ENCODE measurements at regions not wholly inside any gene's neighbourhood (a gene's known extent, or its start where the extent isn't known, plus 50 kb on each side); places are given as distances from the start of the nearest gene placed in this dataset.
A peak's percentile ranks its signal among the peaks of the same experiment; 100 is the strongest.

- no peak for TF ChIP-seq MXI1 (IDR thresholded peaks at IDR 0.05; ENCODE audit: low read depth, low read length)
- TF ChIP-seq TRIM24 (IDR thresholded peaks at IDR 0.05): no peak
- no peak for TF ChIP-seq ARID4B (CRISPR knock-in tag; IDR thresholded peaks at IDR 0.05)
Measured at GRCh38 chrX:78593701-78594100, 65.4 kb downstream of the RTL3 start (continued).

- 0% methylated on average over 2 of the region's 2 CpGs for WGBS (ENCODE audit: insufficient coverage, low coverage, missing lambda C conversion rate)
- in situ Hi-C loops (cut with MboI): no loop called here
- TF ChIP-seq TAL1 (IDR thresholded peaks at IDR 0.05) (no peak), SRSF9 (IDR thresholded peaks at IDR 0.05; ENCODE audit: borderline replicate concordance, low read depth, low read length) (no peak), MEF2D (tag; conservative IDR thresholded peaks at IDR 0.05; ENCODE audit: low read depth) (no peak), GTF2E2 (tag; IDR thresholded peaks at IDR 0.05) (no peak), BCLAF1 (IDR thresholded peaks at IDR 0.05; ENCODE audit: borderline replicate concordance in 1 of 2, control insufficient read depth in 1 of 2, low read depth in 2 of 2, low read length in 1 of 2) (no peak), RBBP5 (IDR thresholded peaks at IDR 0.05; ENCODE audit: borderline replicate concordance, insufficient read depth, low read length, poor library complexity, severe bottlenecking) (no peak), MAFF (IDR thresholded peaks at IDR 0.05; ENCODE audit: low read length) (peak; percentile 18; the same call in 1 of the 2 replicates), MAZ (CRISPR knock-in tag; conservative IDR thresholded peaks at IDR 0.05 in 1 of 2, IDR thresholded peaks at IDR 0.05 in 1 of 2) (no peak), THRB (CRISPR knock-in tag; conservative IDR thresholded peaks at IDR 0.05) (no peak), ZNF551 (CRISPR knock-in tag; IDR thresholded peaks at IDR 0.05) (no peak)
Measured at GRCh38 chrX:78592030-78592429, 67.1 kb downstream of the RTL3 start.

More at GRCh38 chrX:78592030-78592429, 67.1 kb downstream of the RTL3 start:
- no peaks in the 10 kb centered on the region for H3K79me2 ChIP-seq (ENCODE audit: control insufficient read depth, insufficient read depth, low read length)
- no peaks in the 10 kb centered on the region for H3K27me3 ChIP-seq (ENCODE audit: control insufficient read depth in 2 of 2, insufficient read depth in 2 of 2, low read length in 2 of 2)
- BruUV-seq (replicated peaks): no TSS peak
- H3K36me3 ChIP-seq (ENCODE audit: control insufficient read depth, insufficient read depth, low read length): no peaks in the 10 kb centered on the region
- H3K4me1 ChIP-seq (replicated peaks in 1 of 2; ENCODE audit: control insufficient read depth in 2 of 2, insufficient read depth in 2 of 2, low read length in 2 of 2): no peaks in the 10 kb centered on the region
- no peak overlapping the region for H3K27ac ChIP-seq (ENCODE audit: extremely low read depth, low read depth, low read length)
- POLR2A ChIA-PET: no interaction called here
- H4K20me1 ChIP-seq (replicated peaks; ENCODE audit: control insufficient read depth, insufficient read depth, low read length): no peaks in the 10 kb centered on the region
- intact Hi-C loops (cut with micrococcal nuclease): no loop called here
- no peak overlapping the region for H3K4me3 ChIP-seq
- no peak overlapping the region for H3K9ac ChIP-seq (ENCODE audit: insufficient read depth in 1 of 2, low read depth in 2 of 2, low read length in 2 of 2)
- H3K9me1 ChIP-seq (ENCODE audit: control insufficient read depth, insufficient read depth, low read length): no peaks in the 10 kb centered on the region
- DNase-seq (ENCODE audit: extremely low read depth in 1 of 4, low spot score in 3 of 4) (no peak), FAIRE-seq (no peak), ATAC-seq (no peak)
- no peaks in the 10 kb centered on the region for H3K9me3 ChIP-seq (replicated peaks; ENCODE audit: control insufficient read depth, insufficient read depth, low read depth, low read length)
- H3K4me2 ChIP-seq (ENCODE audit: insufficient read depth, low read length): no peak overlapping the region
- CTCF ChIA-PET (ENCODE audit: low intra/inter-chr PET ratio): no interaction called here
- no peak overlapping the region for H2AFZ ChIP-seq (ENCODE audit: low read depth, low read length)

Data from K562 (cell line).